Activated naive CD8-positive, alpha-beta T cell treated with anti-CD3 and anti-CD28 coated beads, Interleukin-2, amount 50 U/mL, for 16 hours (primary cell): ENCODE measurements at regions not wholly inside any gene's neighbourhood (a gene's known extent, or its start where the extent isn't known, plus 50 kb on each side); places are given as distances from the start of the nearest gene placed in this dataset.

ENCODE experiments used
- DNase-seq: peaks from one replicate; pipeline ENCODE4 v3.0.0-alpha.2; 2020; ENCODE audit warnings: low read depth, low spot score

- DNase-seq: no peak
These were observed 118.7 kb downstream of the ZFP36L2 start for GRCh38 chr2:43107679-43108078.

DNA sequence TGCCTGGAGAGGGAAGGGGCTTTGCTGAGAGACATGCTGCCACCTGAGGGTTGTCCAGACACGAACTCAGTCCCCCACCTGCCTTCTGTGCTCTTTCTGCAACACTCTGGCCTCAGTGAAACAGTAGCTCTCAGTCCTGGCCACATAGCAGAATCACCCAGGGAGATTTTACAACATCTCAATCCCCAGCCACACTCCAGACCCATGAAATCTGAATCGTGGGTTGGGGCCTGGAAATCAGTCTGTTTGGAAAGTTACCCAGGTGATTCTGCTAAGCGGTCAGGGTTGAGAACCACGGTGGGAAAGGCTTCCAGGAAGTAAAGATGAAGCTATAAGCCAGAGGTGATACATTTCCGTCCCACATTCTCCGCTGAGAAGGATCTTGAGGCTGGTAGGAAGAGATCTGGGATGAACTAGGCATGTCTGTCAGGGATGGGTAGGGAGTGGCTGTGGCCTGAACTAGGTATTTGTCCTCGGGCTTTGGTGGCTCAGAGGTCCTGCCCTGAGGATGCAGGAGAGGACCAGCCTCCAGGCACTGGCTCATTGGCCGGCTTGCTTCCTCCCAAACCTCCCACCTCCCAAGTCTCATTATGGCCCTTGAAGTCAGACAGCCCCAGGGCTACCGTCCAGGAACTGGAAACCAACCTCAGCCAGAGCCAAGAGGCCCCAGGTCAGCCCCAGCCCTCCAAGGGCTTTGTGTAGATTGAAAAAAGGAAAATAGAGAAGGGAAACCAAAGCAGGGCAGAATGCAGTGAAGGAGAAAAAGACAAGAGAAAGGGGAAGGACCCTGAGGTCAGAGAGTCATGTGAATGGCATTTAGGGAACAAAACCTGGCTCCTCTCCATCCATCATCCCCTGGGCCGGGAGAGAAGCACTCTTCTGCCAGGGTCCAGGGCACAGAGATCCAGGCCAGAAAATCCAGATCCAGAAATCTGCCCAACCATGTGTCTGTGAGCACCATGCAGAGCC is 119.6 kb downstream of the ZFP36L2 start:
- DNase-seq: no peak

DNA sequence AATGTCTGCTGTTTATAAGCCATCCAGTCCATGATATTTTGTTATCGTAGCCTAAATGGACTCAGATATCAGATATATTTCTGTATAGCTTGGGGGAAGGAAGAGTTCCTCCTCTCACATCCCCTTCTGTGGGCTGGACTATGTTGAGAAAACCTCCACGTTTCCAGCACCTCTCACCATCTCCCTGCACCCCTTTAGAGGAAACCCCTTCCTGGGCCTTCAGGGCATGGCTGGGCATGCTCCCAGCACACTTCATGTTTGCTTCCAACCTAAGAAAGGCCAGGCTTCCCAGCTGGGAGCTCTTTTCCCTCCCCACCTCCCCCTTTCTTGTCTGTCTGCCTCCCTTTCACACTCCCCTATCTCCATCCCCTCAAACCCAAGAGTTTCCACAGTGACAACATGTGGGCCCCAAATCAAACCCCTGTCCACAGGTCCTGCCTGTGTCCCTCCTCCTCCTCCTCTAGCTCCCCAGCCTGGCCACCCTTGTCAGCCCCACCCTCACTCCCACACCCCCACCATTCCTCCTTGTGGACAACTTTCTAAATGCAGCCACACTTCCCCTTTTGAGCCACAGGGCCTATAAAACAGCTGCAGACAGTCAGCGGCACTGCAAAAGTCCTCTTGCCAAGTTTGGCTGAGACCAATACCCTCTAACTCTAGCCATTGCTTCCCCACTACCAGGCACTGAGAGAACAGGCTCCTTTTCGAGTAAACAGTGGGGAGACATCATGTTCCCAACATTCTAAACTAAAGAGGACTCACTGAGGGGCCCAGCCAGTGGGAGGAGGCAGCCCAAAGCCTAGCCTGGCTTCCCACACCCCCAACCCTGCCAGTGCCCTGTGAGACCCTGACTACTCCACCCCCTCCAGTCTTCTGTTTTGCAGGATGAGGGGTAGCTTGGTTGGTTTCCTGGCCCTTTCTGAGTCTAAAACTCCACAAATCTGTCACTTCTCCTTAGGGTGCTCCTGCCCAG is 120.5 kb downstream of the ZFP36L2 start:
- DNase-seq: no peak

GRCh38 chr2:43104763-43105162 is 121.6 kb downstream of the ZFP36L2 start:
- DNase-seq: no peak

GRCh38 chr2:43104106-43104505 is 122.3 kb downstream of the ZFP36L2 start:
- DNase-seq: no peak

DNA sequence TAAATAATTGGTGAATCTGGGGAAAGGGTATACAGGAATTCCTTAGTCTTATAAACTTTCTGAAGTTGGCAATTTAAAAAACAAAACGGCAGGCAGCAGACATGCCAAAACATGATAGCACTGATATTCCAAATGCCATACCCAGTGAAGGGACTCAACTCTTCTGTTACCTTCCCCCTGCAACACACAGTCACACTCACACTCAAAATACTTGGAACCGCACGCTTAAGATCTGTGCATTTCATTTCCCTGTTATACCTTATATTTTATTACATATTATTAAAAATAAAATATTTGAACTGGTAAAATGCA is 123.4 kb downstream of the ZFP36L2 start:
- no peak for DNase-seq

DNA sequence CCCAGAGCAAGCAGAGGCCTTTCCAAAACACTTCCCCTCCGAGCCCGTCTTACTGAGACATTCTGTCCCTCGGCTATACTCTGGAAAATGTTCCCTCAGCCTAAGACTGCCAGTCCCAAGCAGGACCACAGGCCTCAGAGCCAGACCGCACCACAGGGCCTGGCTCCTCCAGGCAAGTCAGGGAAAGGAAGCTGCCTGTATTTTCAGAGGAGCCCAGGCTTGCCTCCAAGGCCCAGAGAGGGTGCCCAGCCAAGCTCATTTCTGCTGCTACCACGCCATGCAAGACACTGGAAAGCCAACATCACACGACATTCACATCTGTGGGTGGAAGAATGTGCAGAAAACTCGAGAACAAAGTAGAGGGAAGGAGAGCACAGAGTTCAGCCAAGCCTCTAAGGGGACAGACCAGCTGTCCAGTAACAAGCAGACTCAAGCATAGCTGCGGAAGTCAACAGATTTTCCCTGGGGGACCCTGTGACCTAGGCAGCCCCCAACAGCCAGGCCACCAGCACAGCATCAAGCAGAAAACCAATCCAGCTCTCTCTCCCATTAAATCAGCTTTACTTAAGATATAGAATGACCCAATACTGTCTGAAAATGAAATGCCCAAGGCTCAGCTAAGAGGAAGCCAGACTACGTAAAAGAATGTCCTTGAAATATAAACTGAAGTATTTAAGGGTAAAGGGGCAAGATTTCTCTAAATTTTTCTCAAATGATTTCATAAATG is 123.9 kb downstream of the ZFP36L2 start:
- no peak for DNase-seq

DNA sequence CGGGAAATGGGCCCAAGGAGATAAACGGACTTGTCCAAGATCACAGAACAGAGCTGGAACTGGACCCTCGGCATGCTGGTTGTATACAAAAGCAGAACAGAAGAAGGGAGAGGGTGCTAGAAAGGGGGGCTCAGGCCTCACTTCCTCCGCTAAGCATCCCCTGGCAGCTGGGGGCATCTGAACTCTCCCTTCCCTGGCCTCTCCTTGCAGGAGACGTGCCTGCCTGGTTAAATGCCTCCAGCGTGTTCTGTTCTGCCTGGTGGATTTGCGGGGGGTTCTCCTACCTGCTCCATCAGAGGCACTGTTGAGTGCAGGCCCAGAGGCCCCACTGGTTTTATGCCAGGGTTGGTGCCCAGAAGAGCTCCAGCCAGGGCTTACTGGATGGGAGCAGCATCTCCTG is 124.7 kb downstream of the ZFP36L2 start:
- no peak for DNase-seq

DNA sequence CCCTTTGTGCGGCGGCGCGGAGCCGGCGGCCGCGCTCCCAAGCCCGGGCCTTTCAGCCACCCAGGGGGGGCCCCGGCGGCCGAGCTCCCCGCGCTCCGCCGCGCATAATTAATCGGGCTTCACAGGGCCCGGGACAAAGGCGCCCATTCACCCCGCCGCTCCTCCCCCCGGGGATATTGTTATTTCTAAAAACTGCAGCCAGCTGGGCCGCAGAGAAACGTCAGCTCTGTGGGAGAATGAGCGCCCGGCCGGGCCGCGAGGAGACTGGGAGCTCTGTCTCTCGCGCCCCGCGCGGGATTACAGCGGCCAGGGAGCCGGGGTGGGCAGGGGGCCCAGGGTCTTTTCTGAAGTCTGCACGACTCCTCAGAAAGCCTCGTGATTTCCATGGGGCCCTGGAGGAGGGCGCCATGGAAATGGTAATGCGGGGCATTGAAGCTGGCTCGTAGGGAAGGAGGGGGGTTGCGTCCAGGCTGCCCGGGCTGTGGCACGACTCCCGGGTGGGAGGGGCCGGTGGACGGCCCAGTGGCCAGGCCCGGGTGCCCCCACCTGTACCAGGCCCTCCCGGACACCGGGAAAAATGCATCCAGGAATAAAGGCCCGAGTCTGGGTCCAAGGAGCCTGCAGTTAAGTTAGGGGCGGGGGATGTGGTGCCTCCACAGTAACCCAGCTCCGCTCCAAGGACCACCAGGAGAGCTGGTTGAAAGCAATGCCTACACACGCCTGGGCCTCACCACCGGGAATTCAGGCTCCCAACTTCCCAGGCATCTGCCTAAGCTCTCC is 125.3 kb downstream of the ZFP36L2 start:
- DNase-seq: no peak

DNA sequence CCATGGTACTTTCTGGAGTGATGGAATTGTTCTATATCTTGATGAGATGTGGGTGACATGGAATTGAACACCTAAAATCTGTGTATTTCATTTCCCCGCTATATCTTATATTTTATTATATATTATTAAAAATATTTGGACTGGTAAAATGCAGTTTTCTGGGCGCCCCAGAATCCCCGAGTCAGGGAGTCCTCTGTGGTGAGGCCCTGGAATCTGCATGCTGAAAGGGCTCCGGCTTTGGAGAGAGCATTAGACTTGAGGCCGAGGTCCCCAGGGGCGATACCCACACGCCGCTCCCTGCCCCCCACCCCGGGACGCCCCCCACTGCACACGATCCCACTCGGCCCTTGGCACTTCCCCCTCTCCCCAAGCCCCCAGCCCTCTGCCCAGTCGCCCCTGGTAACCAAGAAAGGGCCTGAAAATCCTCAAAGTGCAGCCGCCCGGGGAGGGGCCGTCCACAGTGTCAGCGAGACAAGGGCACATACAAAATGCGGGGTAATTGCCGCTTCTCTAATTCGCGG is 126.0 kb downstream of the ZFP36L2 start:
- DNase-seq: no peak

GRCh38 chr2:43099797-43100196 is 126.6 kb downstream of the ZFP36L2 start:
- no peak for DNase-seq

- DNase-seq: no peak
These were observed 127.9 kb downstream of the ZFP36L2 start for GRCh38 chr2:43098539-43098938.

GRCh38 chr2:43097644-43098408 is 128.6 kb downstream of the ZFP36L2 start:
- no peak for DNase-seq

- no peak for DNase-seq
These were observed 130.7 kb downstream of the ZFP36L2 start for GRCh38 chr2:43095533-43096295.

DNA sequence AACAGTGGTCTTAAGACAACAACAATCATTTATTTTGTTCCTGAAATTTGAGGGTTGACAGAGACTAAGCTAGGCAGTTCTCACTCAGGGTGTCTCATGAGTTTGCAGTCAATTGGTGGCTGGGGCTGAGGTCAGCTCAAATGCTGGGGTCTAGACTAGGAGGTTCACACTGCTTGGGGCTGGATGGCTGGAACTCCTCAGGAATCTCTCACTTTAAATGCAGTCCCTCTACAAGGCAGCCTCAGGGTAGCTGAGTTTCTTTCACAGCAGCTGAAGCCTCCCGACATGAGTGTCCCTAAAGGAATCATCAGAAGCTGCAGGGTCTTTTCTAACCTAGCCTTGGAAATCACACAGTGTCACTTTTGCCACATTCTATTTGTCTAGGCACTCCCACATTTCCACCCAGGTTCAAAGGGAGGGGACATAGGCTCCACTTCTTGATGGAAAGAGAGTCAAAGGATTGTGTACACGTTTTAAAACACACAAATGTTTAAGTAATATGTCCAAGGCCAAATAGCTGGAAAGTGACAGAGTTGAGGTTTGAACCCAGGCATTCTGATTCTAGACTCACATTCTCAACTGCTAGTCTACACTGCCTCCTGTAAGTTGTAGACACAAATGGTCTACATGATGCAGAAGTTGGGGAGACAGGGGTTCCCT is 133.8 kb downstream of the ZFP36L2 start:
- DNase-seq: no peak

DNA sequence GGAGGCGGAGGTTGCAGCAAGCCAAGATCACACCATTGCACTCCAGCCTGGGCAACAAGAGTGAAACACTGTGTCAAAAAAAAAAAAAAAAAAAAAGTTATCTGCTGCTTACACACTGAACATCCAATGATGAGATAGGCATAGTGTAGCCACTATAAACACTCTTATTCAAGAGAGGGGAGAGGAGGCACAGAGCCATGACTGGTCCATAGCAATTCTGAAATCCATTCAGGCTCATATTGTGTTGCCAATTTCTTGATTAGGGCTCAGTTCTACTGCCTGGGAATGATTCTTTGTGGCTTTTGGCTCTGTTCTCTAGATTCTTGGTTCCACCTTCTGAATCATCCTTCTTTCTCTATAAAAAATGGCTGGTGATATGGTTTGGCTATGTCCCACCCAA is 136.1 kb downstream of the ZFP36L2 start:
- no peak for DNase-seq

- DNase-seq: no peak
These were observed 138.0 kb downstream of the ZFP36L2 start for GRCh38 chr2:43088143-43089073.

GRCh38 chr2:43087413-43087812 is 139.0 kb downstream of the ZFP36L2 start:
- no peak for DNase-seq
